Kidney (tissue), 13 donors: ENCODE measurements at regions not wholly inside any gene's neighbourhood (a gene's known extent, or its start where the extent isn't known, plus 50 kb on each side); places are given as distances from the start of the nearest gene placed in this dataset.

Experiments
- DNase-seq, 5 donors: peaks; one replicate each; pipeline ENCODE4 v3.0.0-alpha.2; 2013 to 2020
- FAIRE-seq: peaks from 2 replicates; lab custom pipeline; 2012; peaks lifted over from hg19 to GRCh38; lab: Jason Lieb, UNC
- H3K27ac ChIP-seq, 2 donors: one replicate each; pipeline ENCODE4 v1.7.0; 2013; ENCODE audit warnings: low read depth in 2 of 2, low read length in 2 of 2, inconsistent platforms in 1 of 2
- H3K27me3 ChIP-seq: one replicate; pipeline ENCODE4 v1.7.1; 2013; ENCODE audit warnings: low read length, inconsistent platforms; ENCODE audit not compliant: control insufficient read depth, insufficient read depth
- H3K36me3 ChIP-seq, 3 donors: one replicate each; pipeline versions ENCODE4 v1.7.0 to v1.7.1; 2013; ENCODE audit warnings: low read length in 3 of 3, control low read depth in 1 of 3, inconsistent platforms in 1 of 3; ENCODE audit not compliant: insufficient read depth in 3 of 3, control insufficient read depth in 2 of 3
- H3K4me1 ChIP-seq, 3 donors: one replicate each; pipeline versions ENCODE4 v1.7.0 to v1.7.1; 2013; ENCODE audit warnings: low read length in 3 of 3, inconsistent platforms in 1 of 3, low read depth in 1 of 3; ENCODE audit not compliant: control insufficient read depth in 2 of 3, insufficient read depth in 2 of 3
- H3K4me3 ChIP-seq, 3 donors: one replicate each; pipeline versions ENCODE4 v1.7.0 to v1.8.1; 2013; ENCODE audit warnings: low read length in 3 of 3, control low read depth in 1 of 3, inconsistent platforms in 1 of 3
- H3K9ac ChIP-seq, 3 donors: one replicate each; pipeline versions ENCODE4 v1.7.0 to v1.7.1; 2013; ENCODE audit warnings: low read length in 3 of 3, control low read depth in 1 of 3, inconsistent platforms in 1 of 3
- H3K9me3 ChIP-seq, 3 donors: one replicate each; pipeline versions ENCODE4 v1.7.0 to v1.7.1; 2013; ENCODE audit warnings: low read length in 3 of 3, control low read depth in 1 of 3, inconsistent platforms in 1 of 3; ENCODE audit not compliant: control insufficient read depth in 2 of 3, insufficient read depth in 1 of 3
- intact Hi-C: fragments of 100-400 bp; cut with DNase I; formaldehyde crosslinking; loops from one replicate; pipeline ENCODE4 v1.11.1; 2022
- TF ChIP-seq, protein P1 (sequence below): IDR thresholded peaks from 3 replicates; pipeline ENCODE4 v1.5.1; 2012; ENCODE audit warnings: mild to moderate bottlenecking, moderate library complexity, borderline replicate concordance; ENCODE audit not compliant: insufficient read depth; ENCODE audit errors: extremely low read depth
- donor health status: control.
- donor health status: control.
- donor health status: control.
- donor health status: control.
- donor health status: control.
- donor health status: DM: yes; HTN: yes; CAD: no.
- donor health status: Normal renal cell carcinoma (clear cell type).

DNA sequence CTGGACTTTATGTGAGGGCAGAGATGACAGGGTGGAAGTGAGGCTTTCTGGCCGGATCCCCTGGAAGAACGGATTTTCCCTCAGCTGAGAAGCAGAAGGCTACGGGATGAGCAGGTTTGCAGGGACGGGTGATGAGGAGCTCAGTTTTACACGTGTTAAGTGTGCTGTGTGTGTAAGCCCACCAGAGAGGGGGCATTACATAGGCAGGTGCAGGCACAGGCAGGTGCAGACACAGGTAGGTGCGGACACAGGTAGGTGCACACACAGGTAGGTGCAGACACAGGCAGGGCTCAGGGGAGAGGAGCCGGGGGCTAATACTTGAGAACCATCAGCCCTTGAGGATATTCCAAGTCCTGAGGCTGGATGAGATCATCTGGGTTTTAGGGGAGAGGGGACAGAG, 107.7 kb downstream of the COPS8 start:
- Histone ChIP-seq H3K9ac (no peak overlapping the region), H3K27ac (no peak overlapping the region), H3K36me3 (no peaks in the 10 kb centered on the region), H3K9me3 (no peaks in the 10 kb centered on the region), H3K27me3 (no peaks in the 10 kb centered on the region), H3K4me3 (no peak overlapping the region), H3K4me1 (no peaks in the 10 kb centered on the region)
- intact Hi-C loops = no loop called here
- no peak for DNase-seq
- TF ChIP-seq, protein P1, sequence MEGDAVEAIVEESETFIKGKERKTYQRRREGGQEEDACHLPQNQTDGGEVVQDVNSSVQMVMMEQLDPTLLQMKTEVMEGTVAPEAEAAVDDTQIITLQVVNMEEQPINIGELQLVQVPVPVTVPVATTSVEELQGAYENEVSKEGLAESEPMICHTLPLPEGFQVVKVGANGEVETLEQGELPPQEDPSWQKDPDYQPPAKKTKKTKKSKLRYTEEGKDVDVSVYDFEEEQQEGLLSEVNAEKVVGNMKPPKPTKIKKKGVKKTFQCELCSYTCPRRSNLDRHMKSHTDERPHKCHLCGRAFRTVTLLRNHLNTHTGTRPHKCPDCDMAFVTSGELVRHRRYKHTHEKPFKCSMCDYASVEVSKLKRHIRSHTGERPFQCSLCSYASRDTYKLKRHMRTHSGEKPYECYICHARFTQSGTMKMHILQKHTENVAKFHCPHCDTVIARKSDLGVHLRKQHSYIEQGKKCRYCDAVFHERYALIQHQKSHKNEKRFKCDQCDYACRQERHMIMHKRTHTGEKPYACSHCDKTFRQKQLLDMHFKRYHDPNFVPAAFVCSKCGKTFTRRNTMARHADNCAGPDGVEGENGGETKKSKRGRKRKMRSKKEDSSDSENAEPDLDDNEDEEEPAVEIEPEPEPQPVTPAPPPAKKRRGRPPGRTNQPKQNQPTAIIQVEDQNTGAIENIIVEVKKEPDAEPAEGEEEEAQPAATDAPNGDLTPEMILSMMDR = no peak
- FAIRE-seq = no peak

DNA sequence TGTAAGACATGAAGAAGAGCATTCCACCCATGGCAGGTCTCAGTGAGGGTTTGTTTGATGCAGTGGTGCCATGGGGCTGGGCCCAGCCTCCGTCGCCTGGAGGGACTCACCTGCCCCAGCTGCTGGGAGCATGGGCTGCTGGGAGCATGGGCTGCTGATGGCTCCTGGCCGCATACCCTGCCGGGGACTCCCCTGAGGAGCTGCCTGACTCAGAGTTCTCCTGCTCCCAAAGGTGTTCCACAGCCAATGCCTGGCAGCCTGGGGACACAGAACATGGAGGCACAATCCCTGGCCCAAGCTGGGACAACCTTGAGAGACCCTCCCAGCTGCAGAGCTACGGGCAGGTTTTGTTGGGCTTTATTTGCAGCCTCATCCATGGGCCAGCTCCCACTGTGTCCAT, 108.4 kb downstream of the COPS8 start:
- H3K27me3 ChIP-seq = no peaks in the 10 kb centered on the region
- H3K4me3 ChIP-seq = no peak overlapping the region
- H3K4me1 ChIP-seq = peaks cover 0 to 1% (median 0%) of the 10 kb centered on the region in 3 donors
- intact Hi-C loops = no loop called here
- TF ChIP-seq, protein P1 = no peak
- DNase-seq = no peak
- no peaks in the 10 kb centered on the region for H3K36me3 ChIP-seq
- FAIRE-seq = no peak
- H3K9ac ChIP-seq = no peak overlapping the region
- no peak overlapping the region for H3K27ac ChIP-seq
- no peaks in the 10 kb centered on the region for H3K9me3 ChIP-seq

DNA sequence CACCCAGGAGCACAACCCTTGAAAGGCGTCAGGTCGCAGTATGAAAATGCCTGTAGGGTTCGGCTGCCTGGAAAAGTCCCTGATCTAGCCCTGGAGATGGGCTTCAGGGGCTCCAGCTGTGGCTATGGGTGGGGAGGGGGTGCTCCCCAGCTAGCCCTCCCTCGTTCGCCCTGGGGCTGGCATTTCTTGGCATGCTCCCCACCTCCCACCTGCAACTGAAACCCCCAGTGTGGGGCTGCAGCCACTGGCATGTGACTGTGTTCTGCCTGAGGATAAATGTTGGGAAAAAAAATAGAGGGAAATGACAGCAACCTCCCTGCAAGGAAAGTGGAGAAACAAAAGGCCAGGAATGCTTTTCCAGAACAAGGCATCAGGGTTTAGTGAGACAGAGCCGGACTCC, 109.2 kb downstream of the COPS8 start:
- H3K4me3 ChIP-seq = no peak overlapping the region
- DNase-seq (no peak), FAIRE-seq (no peak)
- no peak overlapping the region for H3K9ac ChIP-seq
- no peaks in the 10 kb centered on the region for H3K9me3 ChIP-seq
- no peaks in the 10 kb centered on the region for H3K27me3 ChIP-seq
- no peaks in the 10 kb centered on the region for H3K36me3 ChIP-seq
- TF ChIP-seq, protein P1 = no peak
- H3K4me1 ChIP-seq = peaks cover 0 to 3% (median 0%) of the 10 kb centered on the region in 3 donors
- H3K27ac ChIP-seq = no peak overlapping the region
- intact Hi-C loops = no loop called here
